ENCODE measurements at regions not wholly inside any gene's neighbourhood (a gene's known extent, or its start where the extent isn't known, plus 50 kb on each side); places are given as distances from the start of the nearest gene placed in this dataset.

DNA sequence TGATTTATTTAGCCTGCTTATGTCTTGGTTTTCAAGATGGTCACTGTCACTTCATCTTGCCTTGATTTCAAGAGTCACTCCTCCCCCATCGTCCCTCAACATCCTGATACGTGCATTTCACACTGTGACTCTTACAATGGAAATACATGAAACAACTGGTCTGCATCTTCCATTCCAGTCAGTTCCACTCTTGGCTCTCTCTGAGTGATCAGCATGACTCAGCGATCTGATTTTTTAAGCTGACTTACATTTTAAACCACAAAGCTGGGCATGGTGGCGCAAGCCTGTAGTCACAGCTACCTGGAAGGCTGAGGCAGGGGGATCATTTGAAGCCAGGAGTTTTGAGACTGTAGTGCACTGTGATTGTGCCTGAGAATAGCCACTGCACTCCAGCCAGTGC is 271.2 kb upstream of the ROPN1 start:
- H3K4me1 ChIP-seq (ENCODE audit: control insufficient read depth, extremely low read depth, insufficient read depth, low read length) = peaks cover 11% of the 10 kb centered on the region
- DNase-seq (ENCODE audit: low read depth, low spot score) = peak; percentile 44
- no peak overlapping the region for H3K9ac ChIP-seq (replicated peaks; ENCODE audit: extremely low read depth, insufficient read depth, low read length)
- BruUV-seq (replicated peaks) = no TSS peak
- H3K79me2 ChIP-seq (ENCODE audit: control insufficient read depth, insufficient read depth, low read length) = no peaks in the 10 kb centered on the region
- POLR2A ChIA-PET = interaction anchor here (0.7 kb wide), 1 partner anchor 349 kb away, joined by 4 read pairs; no protein-coding TSS in a partner anchor
- no peak overlapping the region for H3K4me2 ChIP-seq (ENCODE audit: insufficient read depth, low read length)
- H3K36me3 ChIP-seq (ENCODE audit: control insufficient read depth in 2 of 2, extremely low read depth in 1 of 2, insufficient read depth in 2 of 2, low read length in 2 of 2) = no peaks in the 10 kb centered on the region
- intact Hi-C loops (cut with micrococcal nuclease) (no loop called here), dilution Hi-C loops (cut with MboI; ENCODE audit: extremely low pct_ligation_motif_present, low sequenced_read_pairs) (no loop called here)
- no peaks in the 10 kb centered on the region for H3K9me3 ChIP-seq (replicated peaks; ENCODE audit: control insufficient read depth, insufficient read depth, low read length)
- H3K27me3 ChIP-seq (ENCODE audit: control insufficient read depth in 2 of 2, insufficient read depth in 2 of 2, low read length in 2 of 2) = no peaks in the 10 kb centered on the region
- H3K4me3 ChIP-seq (replicated peaks in 1 of 3; ENCODE audit: insufficient read depth in 1 of 3, low read depth in 1 of 3, low read length in 3 of 3) = no peak overlapping the region
- CTCF ChIA-PET = interaction anchor here (0.7 to 0.9 kb wide), 2 partner anchors 19 kb away, joined by 3 to 4 read pairs; no protein-coding TSS in a partner anchor
- H2AFZ ChIP-seq (ENCODE audit: low read depth, low read length) = no peak overlapping the region
- H3K27ac ChIP-seq (ENCODE audit: insufficient read depth, low read depth, low read length) = no peak overlapping the region
- FAIRE-seq = peak; percentile 73
- no peaks in the 10 kb centered on the region for H4K20me1 ChIP-seq (replicated peaks; ENCODE audit: control insufficient read depth, extremely low read depth, insufficient read depth, low read length)
- no peaks in the 10 kb centered on the region for H3K9me1 ChIP-seq (replicated peaks; ENCODE audit: control insufficient read depth, extremely low read depth, insufficient read depth, low read length)
- TF ChIP-seq POLR2AphosphoS5 (IDR thresholded peaks at IDR 0.05; ENCODE audit: insufficient read depth, low read depth, low read length) (no peak), JUN (IDR thresholded peaks at IDR 0.05; ENCODE audit: borderline replicate concordance, insufficient read depth, insufficient read length, low read depth) (no peak), FOS (IDR thresholded peaks at IDR 0.05; ENCODE audit: borderline replicate concordance, insufficient read depth, low read length) (peak; percentile 48)

DNA sequence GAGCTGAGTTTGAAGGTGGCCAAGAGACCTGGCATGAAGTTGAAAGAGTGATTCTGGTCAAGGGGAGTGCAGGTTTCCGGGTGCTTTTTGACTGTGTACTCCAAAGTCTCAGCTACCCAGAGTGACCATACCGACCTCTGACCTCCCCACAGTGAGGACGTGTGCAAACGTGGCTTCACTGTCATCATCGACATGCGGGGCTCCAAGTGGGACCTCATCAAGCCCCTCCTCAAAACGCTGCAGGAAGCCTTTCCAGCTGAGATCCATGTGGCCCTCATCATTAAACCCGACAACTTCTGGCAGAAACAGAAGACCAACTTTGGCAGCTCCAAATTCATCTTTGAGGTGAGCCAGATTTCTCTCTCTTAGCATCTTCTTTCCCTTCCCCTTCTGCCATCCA is 272.4 kb upstream of the ROPN1 start:
- Histone ChIP-seq H3K79me2 (ENCODE audit: control insufficient read depth, insufficient read depth, low read length) (no peaks in the 10 kb centered on the region), H2AFZ (ENCODE audit: low read depth, low read length) (no peak overlapping the region), H3K4me2 (ENCODE audit: insufficient read depth, low read length) (no peak overlapping the region), H3K36me3 (ENCODE audit: control insufficient read depth in 2 of 2, extremely low read depth in 1 of 2, insufficient read depth in 2 of 2, low read length in 2 of 2) (no peaks in the 10 kb centered on the region), H3K9me3 (replicated peaks; ENCODE audit: control insufficient read depth, insufficient read depth, low read length) (no peaks in the 10 kb centered on the region), H3K27ac (ENCODE audit: insufficient read depth, low read depth, low read length) (no peak overlapping the region), H3K4me1 (ENCODE audit: control insufficient read depth, extremely low read depth, insufficient read depth, low read length) (peaks cover 11% of the 10 kb centered on the region), H3K9me1 (replicated peaks; ENCODE audit: control insufficient read depth, extremely low read depth, insufficient read depth, low read length) (no peaks in the 10 kb centered on the region), H3K9ac (replicated peaks; ENCODE audit: extremely low read depth, insufficient read depth, low read length) (no peak overlapping the region), H4K20me1 (replicated peaks; ENCODE audit: control insufficient read depth, extremely low read depth, insufficient read depth, low read length) (no peaks in the 10 kb centered on the region), H3K4me3 (replicated peaks in 1 of 3; ENCODE audit: insufficient read depth in 1 of 3, low read depth in 1 of 3, low read length in 3 of 3) (no peak overlapping the region), H3K27me3 (ENCODE audit: control insufficient read depth in 2 of 2, insufficient read depth in 2 of 2, low read length in 2 of 2) (no peaks in the 10 kb centered on the region)
- no TSS peak for BruUV-seq (replicated peaks)
- DNase-seq (ENCODE audit: low read depth, low spot score) (no peak), FAIRE-seq (no peak)
- ChIA-PET POLR2A (no interaction called here), CTCF (no interaction called here)
- intact Hi-C loops (cut with micrococcal nuclease) = no loop called here
- dilution Hi-C loops (cut with MboI; ENCODE audit: extremely low pct_ligation_motif_present, low sequenced_read_pairs) = no loop called here
- TF ChIP-seq, protein P1, sequence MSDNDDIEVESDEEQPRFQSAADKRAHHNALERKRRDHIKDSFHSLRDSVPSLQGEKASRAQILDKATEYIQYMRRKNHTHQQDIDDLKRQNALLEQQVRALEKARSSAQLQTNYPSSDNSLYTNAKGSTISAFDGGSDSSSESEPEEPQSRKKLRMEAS (IDR thresholded peaks at IDR 0.05; ENCODE audit: insufficient read depth, insufficient read length) = no peak
- TF ChIP-seq EZH2 (IDR thresholded peaks at IDR 0.05; ENCODE audit: borderline replicate concordance, low read depth, low read length, severe bottlenecking) (no peak), GATA2 (IDR thresholded peaks at IDR 0.05; ENCODE audit: insufficient read depth, insufficient read length, low read depth, low read length) (no peak), JUN (IDR thresholded peaks at IDR 0.05; ENCODE audit: borderline replicate concordance, insufficient read depth, insufficient read length, low read depth) (no peak)
- TF ChIP-seq, protein P2, sequence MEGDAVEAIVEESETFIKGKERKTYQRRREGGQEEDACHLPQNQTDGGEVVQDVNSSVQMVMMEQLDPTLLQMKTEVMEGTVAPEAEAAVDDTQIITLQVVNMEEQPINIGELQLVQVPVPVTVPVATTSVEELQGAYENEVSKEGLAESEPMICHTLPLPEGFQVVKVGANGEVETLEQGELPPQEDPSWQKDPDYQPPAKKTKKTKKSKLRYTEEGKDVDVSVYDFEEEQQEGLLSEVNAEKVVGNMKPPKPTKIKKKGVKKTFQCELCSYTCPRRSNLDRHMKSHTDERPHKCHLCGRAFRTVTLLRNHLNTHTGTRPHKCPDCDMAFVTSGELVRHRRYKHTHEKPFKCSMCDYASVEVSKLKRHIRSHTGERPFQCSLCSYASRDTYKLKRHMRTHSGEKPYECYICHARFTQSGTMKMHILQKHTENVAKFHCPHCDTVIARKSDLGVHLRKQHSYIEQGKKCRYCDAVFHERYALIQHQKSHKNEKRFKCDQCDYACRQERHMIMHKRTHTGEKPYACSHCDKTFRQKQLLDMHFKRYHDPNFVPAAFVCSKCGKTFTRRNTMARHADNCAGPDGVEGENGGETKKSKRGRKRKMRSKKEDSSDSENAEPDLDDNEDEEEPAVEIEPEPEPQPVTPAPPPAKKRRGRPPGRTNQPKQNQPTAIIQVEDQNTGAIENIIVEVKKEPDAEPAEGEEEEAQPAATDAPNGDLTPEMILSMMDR (IDR thresholded peaks at IDR 0.05; ENCODE audit: extremely low read depth in 1 of 2, insufficient read depth in 1 of 2, low read depth in 1 of 2, low read length in 2 of 2) = no peak
